WTC11 (cell line): ENCODE measurements at regions not wholly inside any gene's neighbourhood (a gene's known extent, or its start where the extent isn't known, plus 50 kb on each side); places are given as distances from the start of the nearest gene placed in this dataset.

Experiments used
- ATAC-seq: fragments of 200-7000 bp; cut with Tn5 transposase; 2 replicates; pipeline ENCODE4 v1.10.0; 2021; ENCODE audit warnings: mild to moderate bottlenecking, moderate library complexity
- CTCF ChIA-PET: fragments of 300-600 bp; sonication (Branson Sonifier 250); formaldehyde crosslinking; loops from one replicate; lab custom pipeline; 2021; ENCODE audit warnings: antibody characterized with exemption; lab: Charles Lee
- POLR2A ChIA-PET: fragments of 350-600 bp; sonication (Branson Sonifier 250); formaldehyde crosslinking; loops from one replicate; lab custom pipeline; 2021; ENCODE audit warnings: antibody characterized with exemption; lab: Charles Lee
- DNase-seq: peaks from one replicate; pipeline ENCODE4 v3.0.0; 2021; ENCODE audit warnings: low spot score
- H3K27ac Mint-ChIP-seq: 2 replicates; pipeline ENCODE4 v1.8.0; 2021; ENCODE audit warnings: mixed read lengths
- H3K27me3 Mint-ChIP-seq: 2 replicates; pipeline ENCODE4 v1.8.0; 2021; ENCODE audit warnings: low read depth, mild to moderate bottlenecking, moderate library complexity, mixed read lengths
- H3K36me3 Mint-ChIP-seq: 2 replicates; pipeline ENCODE4 v1.8.0; 2021; ENCODE audit warnings: mixed read lengths
- H3K4me1 Mint-ChIP-seq: 2 replicates; pipeline ENCODE4 v1.8.0; 2022; ENCODE audit warnings: mixed read lengths
- H3K4me3 Mint-ChIP-seq: 2 replicates; pipeline ENCODE4 v1.8.0; 2021; ENCODE audit warnings: mild to moderate bottlenecking, moderate library complexity, mixed read lengths
- H3K9me3 Mint-ChIP-seq: 2 replicates; pipeline ENCODE4 v1.8.0; 2021; ENCODE audit warnings: mixed read lengths
- NR2C2 ChIP-seq: sonication (generic); formaldehyde crosslinking; IDR thresholded peaks from 2 replicates; pipeline ENCODE4 v1.8.0; 2022; ENCODE audit warnings: mild to moderate bottlenecking, missing genetic modification reagents
- NR3C1 ChIP-seq: sonication (generic); formaldehyde crosslinking; conservative IDR thresholded peaks from 2 replicates; pipeline ENCODE4 v1.8.1; 2023; ENCODE audit warnings: low read depth, mild to moderate bottlenecking, missing genetic modification reagents
- PREB ChIP-seq: sonication (generic); formaldehyde crosslinking; IDR thresholded peaks from 2 replicates; pipeline ENCODE4 v1.8.1; 2022; ENCODE audit warnings: mild to moderate bottlenecking, missing genetic modification reagents, moderate library complexity, borderline replicate concordance
- USF2 ChIP-seq: sonication (generic); formaldehyde crosslinking; IDR thresholded peaks from 2 replicates; pipeline ENCODE4 v1.8.1; 2023; ENCODE audit warnings: mild to moderate bottlenecking, missing genetic modification reagents, moderate library complexity
- ZNF281 ChIP-seq: sonication (generic); formaldehyde crosslinking; IDR thresholded peaks from 2 replicates; pipeline ENCODE4 v1.8.0; 2023; ENCODE audit warnings: mild to moderate bottlenecking, missing genetic modification reagents
- ZNF423 ChIP-seq: fragments of 250-450 bp; sonication (Bioruptor Pico); IDR thresholded peaks from 2 replicates; pipeline ENCODE4 v2.1.2; 2022; ENCODE audit warnings: mild to moderate bottlenecking, moderate library complexity
- ZNF425 ChIP-seq: fragments of 250-450 bp; sonication (Bioruptor Pico); conservative IDR thresholded peaks from 2 replicates; pipeline ENCODE4 v1.9.0; 2021; ENCODE audit warnings: mild to moderate bottlenecking
- TF ChIP-seq, protein P1 (sequence below): fragments of 200-600 bp; IDR thresholded peaks from 2 replicates; pipeline ENCODE4 v1.8.0; 2022; ENCODE audit warnings: antibody characterized with exemption
- TF ChIP-seq, protein P2 (sequence below): sonication (generic); formaldehyde crosslinking; IDR thresholded peaks from 2 replicates; pipeline ENCODE4 v1.8.0; 2023; ENCODE audit warnings: missing genetic modification reagents, mild to moderate bottlenecking, borderline replicate concordance
- TF ChIP-seq, protein P3 (sequence below): sonication (generic); formaldehyde crosslinking; IDR thresholded peaks from 2 replicates; pipeline ENCODE4 v1.8.0; 2022; ENCODE audit warnings: mild to moderate bottlenecking, missing genetic modification reagents
- TF ChIP-seq, protein P4 (sequence below): sonication (generic); formaldehyde crosslinking; IDR thresholded peaks from 2 replicates; pipeline ENCODE4 v1.8.0; 2022; ENCODE audit warnings: missing genetic modification reagents
- TF ChIP-seq, protein P5 (sequence below): sonication (generic); formaldehyde crosslinking; IDR thresholded peaks from 2 replicates; pipeline ENCODE4 v1.8.1; 2023; ENCODE audit warnings: mild to moderate bottlenecking, missing genetic modification reagents, borderline replicate concordance

- TF ChIP-seq, protein P1, sequence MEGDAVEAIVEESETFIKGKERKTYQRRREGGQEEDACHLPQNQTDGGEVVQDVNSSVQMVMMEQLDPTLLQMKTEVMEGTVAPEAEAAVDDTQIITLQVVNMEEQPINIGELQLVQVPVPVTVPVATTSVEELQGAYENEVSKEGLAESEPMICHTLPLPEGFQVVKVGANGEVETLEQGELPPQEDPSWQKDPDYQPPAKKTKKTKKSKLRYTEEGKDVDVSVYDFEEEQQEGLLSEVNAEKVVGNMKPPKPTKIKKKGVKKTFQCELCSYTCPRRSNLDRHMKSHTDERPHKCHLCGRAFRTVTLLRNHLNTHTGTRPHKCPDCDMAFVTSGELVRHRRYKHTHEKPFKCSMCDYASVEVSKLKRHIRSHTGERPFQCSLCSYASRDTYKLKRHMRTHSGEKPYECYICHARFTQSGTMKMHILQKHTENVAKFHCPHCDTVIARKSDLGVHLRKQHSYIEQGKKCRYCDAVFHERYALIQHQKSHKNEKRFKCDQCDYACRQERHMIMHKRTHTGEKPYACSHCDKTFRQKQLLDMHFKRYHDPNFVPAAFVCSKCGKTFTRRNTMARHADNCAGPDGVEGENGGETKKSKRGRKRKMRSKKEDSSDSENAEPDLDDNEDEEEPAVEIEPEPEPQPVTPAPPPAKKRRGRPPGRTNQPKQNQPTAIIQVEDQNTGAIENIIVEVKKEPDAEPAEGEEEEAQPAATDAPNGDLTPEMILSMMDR: no peak
- TF ChIP-seq, protein P2, sequence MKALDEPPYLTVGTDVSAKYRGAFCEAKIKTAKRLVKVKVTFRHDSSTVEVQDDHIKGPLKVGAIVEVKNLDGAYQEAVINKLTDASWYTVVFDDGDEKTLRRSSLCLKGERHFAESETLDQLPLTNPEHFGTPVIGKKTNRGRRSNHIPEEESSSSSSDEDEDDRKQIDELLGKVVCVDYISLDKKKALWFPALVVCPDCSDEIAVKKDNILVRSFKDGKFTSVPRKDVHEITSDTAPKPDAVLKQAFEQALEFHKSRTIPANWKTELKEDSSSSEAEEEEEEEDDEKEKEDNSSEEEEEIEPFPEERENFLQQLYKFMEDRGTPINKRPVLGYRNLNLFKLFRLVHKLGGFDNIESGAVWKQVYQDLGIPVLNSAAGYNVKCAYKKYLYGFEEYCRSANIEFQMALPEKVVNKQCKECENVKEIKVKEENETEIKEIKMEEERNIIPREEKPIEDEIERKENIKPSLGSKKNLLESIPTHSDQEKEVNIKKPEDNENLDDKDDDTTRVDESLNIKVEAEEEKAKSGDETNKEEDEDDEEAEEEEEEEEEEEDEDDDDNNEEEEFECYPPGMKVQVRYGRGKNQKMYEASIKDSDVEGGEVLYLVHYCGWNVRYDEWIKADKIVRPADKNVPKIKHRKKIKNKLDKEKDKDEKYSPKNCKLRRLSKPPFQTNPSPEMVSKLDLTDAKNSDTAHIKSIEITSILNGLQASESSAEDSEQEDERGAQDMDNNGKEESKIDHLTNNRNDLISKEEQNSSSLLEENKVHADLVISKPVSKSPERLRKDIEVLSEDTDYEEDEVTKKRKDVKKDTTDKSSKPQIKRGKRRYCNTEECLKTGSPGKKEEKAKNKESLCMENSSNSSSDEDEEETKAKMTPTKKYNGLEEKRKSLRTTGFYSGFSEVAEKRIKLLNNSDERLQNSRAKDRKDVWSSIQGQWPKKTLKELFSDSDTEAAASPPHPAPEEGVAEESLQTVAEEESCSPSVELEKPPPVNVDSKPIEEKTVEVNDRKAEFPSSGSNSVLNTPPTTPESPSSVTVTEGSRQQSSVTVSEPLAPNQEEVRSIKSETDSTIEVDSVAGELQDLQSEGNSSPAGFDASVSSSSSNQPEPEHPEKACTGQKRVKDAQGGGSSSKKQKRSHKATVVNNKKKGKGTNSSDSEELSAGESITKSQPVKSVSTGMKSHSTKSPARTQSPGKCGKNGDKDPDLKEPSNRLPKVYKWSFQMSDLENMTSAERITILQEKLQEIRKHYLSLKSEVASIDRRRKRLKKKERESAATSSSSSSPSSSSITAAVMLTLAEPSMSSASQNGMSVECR (CRISPR knock-in tag): no peak
- TF ChIP-seq, protein P3, sequence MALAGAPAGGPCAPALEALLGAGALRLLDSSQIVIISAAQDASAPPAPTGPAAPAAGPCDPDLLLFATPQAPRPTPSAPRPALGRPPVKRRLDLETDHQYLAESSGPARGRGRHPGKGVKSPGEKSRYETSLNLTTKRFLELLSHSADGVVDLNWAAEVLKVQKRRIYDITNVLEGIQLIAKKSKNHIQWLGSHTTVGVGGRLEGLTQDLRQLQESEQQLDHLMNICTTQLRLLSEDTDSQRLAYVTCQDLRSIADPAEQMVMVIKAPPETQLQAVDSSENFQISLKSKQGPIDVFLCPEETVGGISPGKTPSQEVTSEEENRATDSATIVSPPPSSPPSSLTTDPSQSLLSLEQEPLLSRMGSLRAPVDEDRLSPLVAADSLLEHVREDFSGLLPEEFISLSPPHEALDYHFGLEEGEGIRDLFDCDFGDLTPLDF (CRISPR knock-in tag): no peak
- TF ChIP-seq PREB (no peak), USF2 (CRISPR knock-in tag) (no peak)
- TF ChIP-seq, all 79 proteins: peak for 0
Measured at GRCh38 chr4:14399848-14400247, 602.4 kb upstream of the CPEB2 start (continued).

DNA sequence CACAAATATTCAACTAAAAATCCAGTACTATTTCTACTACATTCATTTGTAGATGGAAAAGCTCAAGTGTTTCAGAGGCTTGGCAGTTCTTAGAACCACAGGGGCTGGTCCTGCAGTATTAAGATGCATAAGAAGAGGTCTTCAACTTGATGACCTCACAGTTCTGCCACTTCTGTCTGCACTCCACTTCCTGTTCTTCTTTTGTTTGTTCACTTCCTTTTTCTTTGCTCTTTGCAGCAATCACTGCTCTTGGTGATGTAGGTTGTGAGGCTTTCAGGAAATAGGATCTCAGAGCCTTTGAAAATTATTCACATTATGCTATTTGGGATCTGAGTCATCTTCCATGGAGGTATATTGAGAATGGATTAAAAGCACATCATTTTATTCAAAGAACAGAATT lies 602.0 kb upstream of the CPEB2 start:
- peak; percentile 16; the same call in 1 of the 2 replicates for ATAC-seq
- ChIA-PET POLR2A (no interaction called here), CTCF (no interaction called here)
- H3K27me3 Mint-ChIP-seq: 0 out of 2 replicates have a peak, but pooled peaks cover 3% of the 10 kb centered on the region
- peaks cover 11% of the 10 kb centered on the region for H3K36me3 Mint-ChIP-seq
- no peak overlapping the region for H3K27ac Mint-ChIP-seq
- DNase-seq: no peak
- peaks cover 40% of the 10 kb centered on the region for H3K9me3 Mint-ChIP-seq
- H3K4me1 Mint-ChIP-seq: peaks cover 38% of the 10 kb centered on the region
- no peak overlapping the region for H3K4me3 Mint-ChIP-seq
- TF ChIP-seq NR2C2: no peak
- no peak for TF ChIP-seq NR3C1 (CRISPR knock-in tag)
- TF ChIP-seq, protein P4, sequence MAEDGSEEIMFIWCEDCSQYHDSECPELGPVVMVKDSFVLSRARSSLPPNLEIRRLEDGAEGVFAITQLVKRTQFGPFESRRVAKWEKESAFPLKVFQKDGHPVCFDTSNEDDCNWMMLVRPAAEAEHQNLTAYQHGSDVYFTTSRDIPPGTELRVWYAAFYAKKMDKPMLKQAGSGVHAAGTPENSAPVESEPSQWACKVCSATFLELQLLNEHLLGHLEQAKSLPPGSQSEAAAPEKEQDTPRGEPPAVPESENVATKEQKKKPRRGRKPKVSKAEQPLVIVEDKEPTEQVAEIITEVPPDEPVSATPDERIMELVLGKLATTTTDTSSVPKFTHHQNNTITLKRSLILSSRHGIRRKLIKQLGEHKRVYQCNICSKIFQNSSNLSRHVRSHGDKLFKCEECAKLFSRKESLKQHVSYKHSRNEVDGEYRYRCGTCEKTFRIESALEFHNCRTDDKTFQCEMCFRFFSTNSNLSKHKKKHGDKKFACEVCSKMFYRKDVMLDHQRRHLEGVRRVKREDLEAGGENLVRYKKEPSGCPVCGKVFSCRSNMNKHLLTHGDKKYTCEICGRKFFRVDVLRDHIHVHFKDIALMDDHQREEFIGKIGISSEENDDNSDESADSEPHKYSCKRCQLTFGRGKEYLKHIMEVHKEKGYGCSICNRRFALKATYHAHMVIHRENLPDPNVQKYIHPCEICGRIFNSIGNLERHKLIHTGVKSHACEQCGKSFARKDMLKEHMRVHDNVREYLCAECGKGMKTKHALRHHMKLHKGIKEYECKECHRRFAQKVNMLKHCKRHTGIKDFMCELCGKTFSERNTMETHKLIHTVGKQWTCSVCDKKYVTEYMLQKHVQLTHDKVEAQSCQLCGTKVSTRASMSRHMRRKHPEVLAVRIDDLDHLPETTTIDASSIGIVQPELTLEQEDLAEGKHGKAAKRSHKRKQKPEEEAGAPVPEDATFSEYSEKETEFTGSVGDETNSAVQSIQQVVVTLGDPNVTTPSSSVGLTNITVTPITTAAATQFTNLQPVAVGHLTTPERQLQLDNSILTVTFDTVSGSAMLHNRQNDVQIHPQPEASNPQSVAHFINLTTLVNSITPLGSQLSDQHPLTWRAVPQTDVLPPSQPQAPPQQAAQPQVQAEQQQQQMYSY (CRISPR knock-in tag): no peak
- no peak for TF ChIP-seq ZNF423 (CRISPR knock-in tag)
- TF ChIP-seq, protein P5, sequence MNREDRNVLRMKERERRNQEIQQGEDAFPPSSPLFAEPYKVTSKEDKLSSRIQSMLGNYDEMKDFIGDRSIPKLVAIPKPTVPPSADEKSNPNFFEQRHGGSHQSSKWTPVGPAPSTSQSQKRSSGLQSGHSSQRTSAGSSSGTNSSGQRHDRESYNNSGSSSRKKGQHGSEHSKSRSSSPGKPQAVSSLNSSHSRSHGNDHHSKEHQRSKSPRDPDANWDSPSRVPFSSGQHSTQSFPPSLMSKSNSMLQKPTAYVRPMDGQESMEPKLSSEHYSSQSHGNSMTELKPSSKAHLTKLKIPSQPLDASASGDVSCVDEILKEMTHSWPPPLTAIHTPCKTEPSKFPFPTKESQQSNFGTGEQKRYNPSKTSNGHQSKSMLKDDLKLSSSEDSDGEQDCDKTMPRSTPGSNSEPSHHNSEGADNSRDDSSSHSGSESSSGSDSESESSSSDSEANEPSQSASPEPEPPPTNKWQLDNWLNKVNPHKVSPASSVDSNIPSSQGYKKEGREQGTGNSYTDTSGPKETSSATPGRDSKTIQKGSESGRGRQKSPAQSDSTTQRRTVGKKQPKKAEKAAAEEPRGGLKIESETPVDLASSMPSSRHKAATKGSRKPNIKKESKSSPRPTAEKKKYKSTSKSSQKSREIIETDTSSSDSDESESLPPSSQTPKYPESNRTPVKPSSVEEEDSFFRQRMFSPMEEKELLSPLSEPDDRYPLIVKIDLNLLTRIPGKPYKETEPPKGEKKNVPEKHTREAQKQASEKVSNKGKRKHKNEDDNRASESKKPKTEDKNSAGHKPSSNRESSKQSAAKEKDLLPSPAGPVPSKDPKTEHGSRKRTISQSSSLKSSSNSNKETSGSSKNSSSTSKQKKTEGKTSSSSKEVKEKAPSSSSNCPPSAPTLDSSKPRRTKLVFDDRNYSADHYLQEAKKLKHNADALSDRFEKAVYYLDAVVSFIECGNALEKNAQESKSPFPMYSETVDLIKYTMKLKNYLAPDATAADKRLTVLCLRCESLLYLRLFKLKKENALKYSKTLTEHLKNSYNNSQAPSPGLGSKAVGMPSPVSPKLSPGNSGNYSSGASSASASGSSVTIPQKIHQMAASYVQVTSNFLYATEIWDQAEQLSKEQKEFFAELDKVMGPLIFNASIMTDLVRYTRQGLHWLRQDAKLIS (CRISPR knock-in tag): no peak
- TF ChIP-seq ZNF425 (CRISPR knock-in tag): no peak
- TF ChIP-seq ZNF281 (CRISPR knock-in tag): no peak
